ENCODE measurements at regions not wholly inside any gene's neighbourhood (a gene's known extent, or its start where the extent isn't known, plus 50 kb on each side); places are given as distances from the start of the nearest gene placed in this dataset.
"Not testable (repeated sequence)": the region's sequence is repeated elsewhere in the genome, so short reads cannot be mapped to it uniquely, and the experiment has no call there.

- no peak for ATAC-seq
Measured at GRCh38 chr9:120338340-120338739, 241.6 kb downstream of the CDK5RAP2 start.

GRCh38 chr9:120337131-120337530 lies 242.8 kb downstream of the CDK5RAP2 start:
- intact Hi-C loops (cut with DNase I), result no loop called here
- ATAC-seq, result no peak
- no peak for DNase-seq (ENCODE audit: missing footprints)

More at GRCh38 chr9:120338340-120338739, 241.6 kb downstream of the CDK5RAP2 start:
- intact Hi-C loops (cut with DNase I), result no loop called here
- no peak for DNase-seq (ENCODE audit: missing footprints)

DNA sequence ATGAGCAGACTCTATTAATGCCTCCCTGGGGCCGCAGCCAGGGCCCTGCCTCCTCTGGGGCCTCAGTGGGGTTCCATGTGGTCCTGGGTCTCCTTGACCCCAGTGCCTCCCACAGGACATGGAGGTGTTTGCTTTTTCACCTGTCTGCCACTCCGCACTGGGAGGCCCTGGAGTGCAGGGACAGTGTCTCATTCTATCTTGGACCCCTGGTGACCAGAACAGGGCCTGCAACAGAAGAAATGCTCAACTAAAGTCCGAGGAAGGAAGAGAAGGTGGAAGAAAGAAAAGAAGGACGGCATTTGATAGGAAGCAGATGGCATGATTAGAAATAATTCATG lies 243.2 kb downstream of the CDK5RAP2 start:
- DNase-seq (ENCODE audit: missing footprints) (no peak), ATAC-seq (no peak)
- intact Hi-C loops (cut with DNase I), result no loop called here

DNA sequence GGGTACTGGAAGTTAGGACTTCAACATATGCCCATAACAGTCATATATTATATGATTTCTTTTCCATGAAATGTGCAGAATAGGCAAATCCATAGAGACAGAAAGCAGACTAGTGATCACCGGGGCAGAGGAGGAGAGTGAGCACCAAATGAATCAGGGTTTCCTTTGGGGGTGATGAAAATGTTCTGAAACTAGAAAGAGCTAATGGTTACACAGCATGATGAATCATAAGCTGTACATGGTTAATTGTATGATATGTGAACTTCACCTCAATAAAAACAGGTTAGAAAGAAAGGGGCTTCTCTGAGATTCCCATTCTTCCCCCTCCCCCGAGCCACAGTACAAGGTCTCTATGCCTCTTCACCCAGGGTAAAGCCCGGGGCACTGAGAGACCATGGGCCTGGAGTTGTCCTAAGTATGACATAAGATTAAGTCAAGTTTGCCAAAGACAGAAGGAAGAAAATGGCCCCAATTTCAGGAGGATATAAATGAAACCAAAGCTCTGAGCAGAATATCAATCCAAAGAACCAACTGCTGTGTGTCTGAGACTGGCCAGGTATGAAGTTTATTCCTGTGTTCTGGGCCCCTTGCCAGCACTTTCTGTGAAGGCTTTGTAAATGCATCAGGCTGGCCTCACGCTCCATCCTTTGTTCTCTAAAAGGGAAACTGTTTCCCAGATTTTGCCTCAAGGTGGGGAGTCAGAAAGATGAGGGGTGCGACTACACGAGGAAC lies 243.8 kb downstream of the CDK5RAP2 start:
- ATAC-seq, result no peak
- DNase-seq (ENCODE audit: missing footprints), result no peak

GRCh38 chr9:120331913-120332312 lies 248.1 kb downstream of the CDK5RAP2 start:
- DNase-seq (ENCODE audit: missing footprints), result no peak
- no peak for ATAC-seq
- intact Hi-C loops (cut with DNase I), result no loop called here

More for the DNA sequence above, 243.8 kb downstream of the CDK5RAP2 start:
- intact Hi-C loops (cut with DNase I), result no loop called here

GRCh38 chr9:120330031-120330430 lies 249.9 kb downstream of the CDK5RAP2 start:
- intact Hi-C loops (cut with DNase I), result no loop called here
- DNase-seq (ENCODE audit: missing footprints) (no peak), ATAC-seq (no peak)

GRCh38 chr9:120327322-120327721 lies 252.6 kb downstream of the CDK5RAP2 start:
- intact Hi-C loops (cut with DNase I), result no loop called here
- DNase-seq (ENCODE audit: missing footprints) (no peak), ATAC-seq (no peak)

DNA sequence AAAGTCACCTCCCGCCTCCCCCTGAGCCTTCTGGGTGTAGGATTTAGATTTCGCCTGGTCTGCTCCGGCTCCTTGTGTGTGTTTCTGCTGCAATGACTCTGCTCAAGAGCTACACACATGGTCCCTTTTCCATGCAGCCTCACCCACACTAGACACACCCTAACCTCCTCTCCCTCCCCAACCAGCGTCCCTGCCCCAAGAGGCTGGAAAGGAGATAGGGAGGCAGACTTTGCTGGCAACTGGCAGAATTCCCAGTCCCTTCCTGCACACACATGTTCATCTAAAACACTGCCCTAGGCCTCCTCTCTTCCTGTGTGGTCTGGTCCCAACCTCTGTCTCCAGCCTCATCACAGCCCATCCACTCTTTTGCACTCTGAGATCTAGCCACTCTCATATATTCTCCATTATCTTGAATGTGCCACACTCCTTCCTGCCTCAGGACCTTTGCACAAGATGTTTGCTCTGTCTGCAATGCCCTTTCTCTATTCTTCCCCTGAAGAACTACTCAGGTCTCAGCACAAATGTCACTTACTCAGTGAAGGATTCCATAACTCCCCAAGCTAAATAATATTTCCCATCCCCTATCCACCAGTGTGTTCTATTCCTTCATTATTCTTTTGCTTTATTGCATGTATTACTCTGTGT lies 253.8 kb downstream of the CDK5RAP2 start:
- intact Hi-C loops (cut with DNase I), result no loop called here
- no peak for DNase-seq (ENCODE audit: missing footprints)
- ATAC-seq, result no peak

- ATAC-seq (no peak), DNase-seq (ENCODE audit: missing footprints) (no peak)
- intact Hi-C loops (cut with DNase I), result no loop called here
Measured at GRCh38 chr9:120324996-120325642, 254.8 kb downstream of the CDK5RAP2 start.

DNA sequence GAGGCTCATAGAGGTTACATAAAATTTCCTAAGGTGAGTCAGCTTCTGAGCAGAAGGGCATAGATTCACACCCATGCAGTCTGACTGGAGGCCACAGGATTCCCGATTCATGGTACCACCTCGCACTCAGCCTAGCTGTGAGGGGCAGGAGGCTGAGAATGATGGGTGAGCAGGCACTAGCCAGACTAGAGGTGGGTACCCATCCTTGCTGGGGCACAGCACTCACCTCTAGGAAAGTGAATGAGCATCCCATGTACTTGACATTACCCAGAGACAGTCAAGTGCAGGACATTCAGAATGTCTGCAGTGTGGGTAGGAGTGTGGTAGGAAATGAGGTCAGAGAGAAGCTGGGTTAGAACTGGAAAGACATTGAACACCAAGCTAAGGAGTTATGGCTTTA lies 255.5 kb downstream of the CDK5RAP2 start:
- intact Hi-C loops (cut with DNase I), result no loop called here
- DNase-seq (ENCODE audit: missing footprints), result no peak
- ATAC-seq, result no peak

DNA sequence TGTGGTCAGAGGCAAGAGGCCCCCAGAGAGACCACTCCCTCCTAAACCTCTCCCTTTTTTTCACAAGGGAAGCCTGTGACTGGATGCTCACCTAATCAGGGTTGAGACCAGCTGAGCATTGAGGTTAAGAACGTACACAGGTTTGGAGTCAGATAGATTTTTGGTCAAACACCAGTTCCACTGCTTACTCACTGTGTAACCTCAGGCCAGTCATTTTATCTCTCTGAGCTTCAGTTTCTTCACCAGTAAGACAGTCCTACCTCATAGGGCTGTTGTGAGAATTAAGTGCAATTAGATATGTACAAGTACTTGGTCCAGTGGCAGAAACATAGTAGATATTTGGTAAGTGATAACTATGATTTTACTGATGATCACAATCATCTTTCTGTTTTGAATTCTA lies 256.8 kb downstream of the CDK5RAP2 start:
- intact Hi-C loops (cut with DNase I), result no loop called here
- DNase-seq (ENCODE audit: missing footprints), result no peak
- no peak for ATAC-seq

DNA sequence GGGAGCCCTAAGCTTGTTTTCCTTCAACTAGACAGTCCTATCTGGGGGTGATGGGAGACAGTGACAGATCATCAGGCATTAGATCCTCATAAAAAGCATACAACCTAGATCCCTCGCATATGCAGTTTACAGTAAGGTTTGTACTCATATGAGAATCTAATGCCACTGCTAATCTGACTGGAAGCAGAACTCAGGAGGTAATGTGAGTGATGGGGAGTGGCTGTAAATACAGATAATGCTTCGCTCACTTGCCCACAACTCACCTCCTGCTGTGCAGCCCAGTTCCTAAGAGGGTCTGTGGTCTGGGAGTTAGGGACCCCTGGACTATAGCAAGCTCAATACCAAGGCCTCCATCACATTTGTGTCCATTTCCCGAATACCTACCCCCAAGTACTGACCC lies 260.5 kb downstream of the CDK5RAP2 start:
- ATAC-seq, result no peak
- intact Hi-C loops (cut with DNase I), result no loop called here
- DNase-seq (ENCODE audit: missing footprints), result no peak

DNA sequence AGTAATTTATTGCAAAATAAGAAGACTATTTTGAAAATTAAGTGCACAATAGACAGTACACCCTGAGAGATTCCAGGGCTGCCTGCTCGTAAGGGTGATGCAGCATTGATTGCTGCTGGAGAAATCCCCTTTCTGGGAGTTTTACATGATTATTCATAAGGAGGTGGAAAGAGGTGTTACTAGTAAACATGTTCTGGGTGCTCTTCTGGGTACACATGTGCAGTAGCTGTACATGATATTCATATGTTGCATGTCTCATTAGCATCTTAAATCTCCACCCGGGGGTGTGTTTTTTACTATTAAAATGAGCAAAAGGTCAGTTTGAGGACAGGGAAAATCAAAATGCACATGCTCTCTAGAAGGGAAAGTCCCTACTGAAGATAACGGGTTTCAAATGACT lies 264.8 kb downstream of the CDK5RAP2 start:
- intact Hi-C loops (cut with DNase I), result no loop called here
- ATAC-seq, result no peak
- DNase-seq (ENCODE audit: missing footprints), result no peak

DNA sequence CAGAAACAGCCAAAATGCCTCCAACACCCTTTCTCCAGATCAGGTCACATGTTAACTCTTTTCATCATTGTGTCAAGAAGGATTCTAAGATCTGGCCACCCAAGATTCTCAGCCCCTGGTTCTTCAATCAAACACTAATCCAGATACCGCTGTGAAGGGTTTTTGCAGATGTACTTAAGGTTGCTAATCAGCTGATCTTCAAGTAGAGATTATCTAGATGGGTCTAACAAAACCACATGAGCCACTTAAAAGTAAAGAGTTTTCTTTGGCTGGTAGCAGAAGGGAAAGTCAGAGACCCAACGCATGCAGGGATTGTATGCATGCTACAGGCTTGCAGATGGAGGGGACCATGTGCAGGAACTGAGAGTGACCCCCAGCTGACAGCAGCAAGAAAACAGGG lies 267.9 kb downstream of the CDK5RAP2 start:
- no peak for ATAC-seq
- DNase-seq (ENCODE audit: missing footprints), result no peak
- intact Hi-C loops (cut with DNase I), result no loop called here

DNA sequence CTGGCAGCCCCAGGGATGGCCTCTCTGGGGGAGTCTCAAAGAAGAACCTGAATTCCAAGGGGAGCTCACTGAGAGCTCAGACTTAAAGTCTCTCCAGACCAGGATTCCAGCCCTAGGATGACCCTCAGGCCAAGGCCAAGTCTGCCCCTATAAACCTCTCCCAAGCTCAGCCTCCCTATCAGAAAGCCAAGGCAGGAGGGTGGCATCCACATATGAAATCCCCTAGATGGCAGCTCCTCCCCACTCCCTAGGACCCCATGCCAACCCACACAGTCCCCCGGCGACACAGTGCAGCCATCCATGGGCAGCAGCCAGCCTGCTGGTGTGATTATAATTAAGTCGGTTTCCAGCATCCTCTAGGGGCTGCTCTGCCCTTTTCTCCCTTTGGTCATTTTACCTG lies 269.9 kb downstream of the CDK5RAP2 start:
- DNase-seq (ENCODE audit: missing footprints) (no peak), ATAC-seq (no peak)
- intact Hi-C loops (cut with DNase I), result no loop called here

- no peak for ATAC-seq
- intact Hi-C loops (cut with DNase I), result no loop called here
- DNase-seq (ENCODE audit: missing footprints), result no peak
Measured at GRCh38 chr9:120308495-120308894, 271.5 kb downstream of the CDK5RAP2 start.

DNA sequence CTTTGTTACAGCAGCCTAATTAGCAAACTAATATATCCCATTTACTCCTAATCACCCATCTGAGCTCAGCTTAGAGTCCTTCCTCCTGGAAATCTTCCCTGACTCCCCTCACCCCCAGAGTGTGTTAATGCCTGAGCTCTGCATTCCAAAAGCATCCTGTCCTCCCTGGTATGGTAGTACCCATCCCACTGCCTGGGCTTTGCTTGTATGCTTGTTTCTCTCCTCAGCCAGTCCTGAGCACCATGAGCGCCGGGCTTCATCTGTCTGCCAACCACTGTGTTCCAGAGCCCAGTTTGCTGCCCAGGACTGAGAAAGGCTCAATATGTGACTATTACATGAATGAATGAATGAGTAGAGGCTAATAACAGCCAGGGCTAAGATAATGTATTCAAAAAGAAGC lies 272.4 kb downstream of the CDK5RAP2 start:
- intact Hi-C loops (cut with DNase I), result no loop called here
- ATAC-seq (no peak), DNase-seq (ENCODE audit: missing footprints) (no peak)

DNA sequence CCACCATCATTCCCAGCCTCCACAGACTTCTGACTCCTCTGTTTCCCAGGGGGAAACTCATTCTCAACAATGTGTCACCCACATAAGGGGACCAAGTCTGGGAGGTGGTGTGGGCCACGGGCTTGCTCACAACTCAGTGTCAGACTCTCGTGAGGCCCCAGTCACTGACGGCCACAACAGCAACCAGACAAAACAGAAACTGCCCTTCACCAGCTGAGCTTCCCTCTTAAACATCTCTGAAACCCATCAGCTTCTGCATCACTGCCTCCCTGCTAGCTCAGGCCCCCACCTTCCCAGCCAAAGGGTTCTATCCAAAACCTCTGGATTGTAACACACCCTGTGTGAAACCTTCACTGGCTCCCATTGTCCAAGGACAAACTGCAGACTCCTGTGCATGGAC lies 273.4 kb downstream of the CDK5RAP2 start:
- intact Hi-C loops (cut with DNase I), result no loop called here

DNA sequence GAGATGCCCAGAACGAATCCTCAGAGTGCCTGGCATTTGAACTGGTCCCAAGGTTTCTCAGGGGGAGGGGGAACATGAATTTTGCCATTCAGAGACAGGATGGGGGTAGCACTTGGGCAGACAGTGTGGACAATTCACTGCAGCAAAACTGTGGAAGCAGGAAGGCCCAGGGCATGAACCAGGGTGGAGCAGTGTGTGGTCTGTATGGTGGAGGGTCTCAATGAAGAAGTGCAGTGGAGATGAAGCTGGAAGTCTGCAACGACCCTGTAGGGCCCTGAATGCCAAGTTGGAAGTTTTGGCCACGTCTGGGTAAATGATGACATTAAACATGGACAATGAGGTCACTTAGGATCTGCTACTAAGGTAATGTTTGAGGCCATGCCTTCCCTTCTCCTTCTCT lies 273.9 kb downstream of the CDK5RAP2 start:
- ATAC-seq, result no peak
- intact Hi-C loops (cut with DNase I), result no loop called here

More for the DNA sequence above, 273.4 kb downstream of the CDK5RAP2 start:
- DNase-seq (ENCODE audit: missing footprints) (no peak), ATAC-seq (no peak)

GRCh38 chr9:120304896-120305295 lies 275.1 kb downstream of the CDK5RAP2 start:
- intact Hi-C loops (cut with DNase I); ATAC-seq; DNase-seq (ENCODE audit: missing footprints): not testable (repeated sequence)

More for the DNA sequence above, 273.9 kb downstream of the CDK5RAP2 start:
- DNase-seq (ENCODE audit: missing footprints), result no peak
